ENCODE measurements at regions not wholly inside any gene's neighbourhood (a gene's known extent, or its start where the extent isn't known, plus 50 kb on each side); places are given as distances from the start of the nearest gene placed in this dataset.

GRCh38 chr9:7606591-7606990 is 193.0 kb downstream of the DMAC1 start:
- TF ChIP-seq POLR2AphosphoS5 (IDR thresholded peaks at IDR 0.05; ENCODE audit: low read depth, low read length) (no peak), POLR2A (IDR thresholded peaks at IDR 0.05; ENCODE audit: low read depth, low read length) (no peak)
